ENCODE measurements at regions not wholly inside any gene's neighbourhood (a gene's known extent, or its start where the extent isn't known, plus 50 kb on each side); places are given as distances from the start of the nearest gene placed in this dataset.

- TF ChIP-seq CTCF (IDR thresholded peaks at IDR 0.05; ENCODE audit: extremely low read depth in 1 of 2, insufficient read depth in 1 of 2, low read depth in 1 of 2, low read length in 2 of 2) (no peak), POLR2AphosphoS5 (IDR thresholded peaks at IDR 0.05; ENCODE audit: insufficient read depth, low read depth, low read length) (no peak), POLR2A (IDR thresholded peaks at IDR 0.05; ENCODE audit: low read depth, low read length) (no peak), EZH2 (IDR thresholded peaks at IDR 0.05; ENCODE audit: borderline replicate concordance, low read depth, low read length, severe bottlenecking) (no peak), MAX (IDR thresholded peaks at IDR 0.05; ENCODE audit: insufficient read depth, insufficient read length) (no peak), MYC (IDR thresholded peaks at IDR 0.05; ENCODE audit: low read depth, low read length) (no peak)
These were observed 96.4 kb upstream of the DDX18 start for GRCh38 chr2:117718048-117718447.
